HCT116 (cell line): ENCODE measurements at regions not wholly inside any gene's neighbourhood (a gene's known extent, or its start where the extent isn't known, plus 50 kb on each side); places are given as distances from the start of the nearest gene placed in this dataset.

Experiments
- EZH2phosphoT487 ChIP-seq: fragments of 200-600 bp; IDR thresholded peaks from 2 replicates; pipeline ENCODE4 v1.6.1; 2018; ENCODE audit warnings: antibody characterized with exemption, borderline replicate concordance
- TF ChIP-seq, protein P1 (sequence below): IDR thresholded peaks from 2 replicates; pipeline ENCODE4 v1.6.1; 2012; ENCODE audit warnings: low read depth

DNA sequence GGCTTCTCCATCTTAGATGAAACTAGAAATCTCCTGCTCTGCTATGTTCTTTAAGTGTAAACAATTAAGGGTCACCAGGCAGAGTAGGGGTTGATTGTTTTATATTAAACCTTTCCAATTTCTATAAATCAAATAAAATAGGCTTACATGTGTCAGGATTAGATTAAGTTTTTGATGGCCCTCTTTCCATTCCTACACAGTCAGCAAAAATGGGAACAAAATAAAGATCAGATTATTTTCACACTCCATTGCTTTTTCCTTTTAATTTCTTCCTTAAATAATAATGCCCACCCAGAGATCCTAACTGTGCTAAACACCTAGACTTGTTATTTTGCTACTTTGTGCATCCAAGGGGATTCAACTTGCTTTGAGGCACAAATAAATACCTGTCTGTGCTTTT is 381.4 kb upstream of the MAGEB16 start:
- TF ChIP-seq EZH2phosphoT487 = no peak
- TF ChIP-seq, protein P1, sequence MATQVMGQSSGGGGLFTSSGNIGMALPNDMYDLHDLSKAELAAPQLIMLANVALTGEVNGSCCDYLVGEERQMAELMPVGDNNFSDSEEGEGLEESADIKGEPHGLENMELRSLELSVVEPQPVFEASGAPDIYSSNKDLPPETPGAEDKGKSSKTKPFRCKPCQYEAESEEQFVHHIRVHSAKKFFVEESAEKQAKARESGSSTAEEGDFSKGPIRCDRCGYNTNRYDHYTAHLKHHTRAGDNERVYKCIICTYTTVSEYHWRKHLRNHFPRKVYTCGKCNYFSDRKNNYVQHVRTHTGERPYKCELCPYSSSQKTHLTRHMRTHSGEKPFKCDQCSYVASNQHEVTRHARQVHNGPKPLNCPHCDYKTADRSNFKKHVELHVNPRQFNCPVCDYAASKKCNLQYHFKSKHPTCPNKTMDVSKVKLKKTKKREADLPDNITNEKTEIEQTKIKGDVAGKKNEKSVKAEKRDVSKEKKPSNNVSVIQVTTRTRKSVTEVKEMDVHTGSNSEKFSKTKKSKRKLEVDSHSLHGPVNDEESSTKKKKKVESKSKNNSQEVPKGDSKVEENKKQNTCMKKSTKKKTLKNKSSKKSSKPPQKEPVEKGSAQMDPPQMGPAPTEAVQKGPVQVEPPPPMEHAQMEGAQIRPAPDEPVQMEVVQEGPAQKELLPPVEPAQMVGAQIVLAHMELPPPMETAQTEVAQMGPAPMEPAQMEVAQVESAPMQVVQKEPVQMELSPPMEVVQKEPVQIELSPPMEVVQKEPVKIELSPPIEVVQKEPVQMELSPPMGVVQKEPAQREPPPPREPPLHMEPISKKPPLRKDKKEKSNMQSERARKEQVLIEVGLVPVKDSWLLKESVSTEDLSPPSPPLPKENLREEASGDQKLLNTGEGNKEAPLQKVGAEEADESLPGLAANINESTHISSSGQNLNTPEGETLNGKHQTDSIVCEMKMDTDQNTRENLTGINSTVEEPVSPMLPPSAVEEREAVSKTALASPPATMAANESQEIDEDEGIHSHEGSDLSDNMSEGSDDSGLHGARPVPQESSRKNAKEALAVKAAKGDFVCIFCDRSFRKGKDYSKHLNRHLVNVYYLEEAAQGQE = no peak
